Tibial nerve (tissue), 4 donors: ENCODE measurements at regions not wholly inside any gene's neighbourhood (a gene's known extent, or its start where the extent isn't known, plus 50 kb on each side); places are given as distances from the start of the nearest gene placed in this dataset.

Experiments
- CTCF ChIP-seq, 5 experiments: fragments of 200-600 bp in 3 of 5; fragments of 450-650 bp in 2 of 5; sonication (generic) in 3 of 5; IDR thresholded peaks; one replicate each; pipeline ENCODE4 v1.5.1; 2016 to 2019; ENCODE audit warnings: antibody characterized with exemption in 5 of 5, mild to moderate bottlenecking in 3 of 5, moderate library complexity in 2 of 5
- EP300 ChIP-seq, 2 donors: sonication (generic); formaldehyde crosslinking; IDR thresholded peaks; one replicate each; pipeline ENCODE4 v1.6.1; 2017; ENCODE audit warnings: antibody characterized with exemption in 2 of 2, mild to moderate bottlenecking in 1 of 2
- POLR2A ChIP-seq, 2 donors: fragments of 450-650 bp; IDR thresholded peaks; one replicate each; pipeline ENCODE4 v1.6.1; 2017; ENCODE audit warnings: antibody characterized with exemption in 2 of 2, mild to moderate bottlenecking in 2 of 2, moderate library complexity in 2 of 2

GRCh38 chr4:119728692-119729593, 100.3 kb upstream of the PDE5A start:
- TF ChIP-seq POLR2A (IDR thresholded peaks at IDR 0.05) (no peak), CTCF (IDR thresholded peaks at IDR 0.05) (no peak), EP300 (IDR thresholded peaks at IDR 0.05) (no peak)
